Panc1 (cell line): ENCODE measurements at regions not wholly inside any gene's neighbourhood (a gene's known extent, or its start where the extent isn't known, plus 50 kb on each side); places are given as distances from the start of the nearest gene placed in this dataset.

Experiments
- POLR2AphosphoS5 ChIP-seq: IDR thresholded peaks from 2 replicates; pipeline ENCODE4 v1.6.1; 2012; ENCODE audit warnings: mild to moderate bottlenecking, low read depth, low read length, moderate library complexity
- SIN3A ChIP-seq: IDR thresholded peaks from 2 replicates; pipeline ENCODE4 v1.6.1; 2012; ENCODE audit warnings: low read depth, mild to moderate bottlenecking, low read length, moderate library complexity, borderline replicate concordance; ENCODE audit not compliant: insufficient read depth
- TCF7L2 ChIP-seq: IDR thresholded peaks from 2 replicates; pipeline ENCODE4 v1.6.1; 2011; ENCODE audit warnings: mild to moderate bottlenecking, low read depth, low read length, inconsistent platforms
- TF ChIP-seq, protein P1 (sequence below): fragments of 450-650 bp; IDR thresholded peaks from 2 replicates; pipeline ENCODE4 v1.5.1; 2017; ENCODE audit warnings: mild to moderate bottlenecking
- TF ChIP-seq, protein P2 (sequence below), 2 experiments: IDR thresholded peaks; 2 replicates each; pipeline ENCODE4 v1.6.1; 2011 to 2012; ENCODE audit warnings: low read depth in 2 of 2, control low read depth in 1 of 2, low read length in 1 of 2, mild to moderate bottlenecking in 1 of 2, moderate library complexity in 1 of 2; ENCODE audit not compliant: insufficient read depth in 1 of 2

DNA sequence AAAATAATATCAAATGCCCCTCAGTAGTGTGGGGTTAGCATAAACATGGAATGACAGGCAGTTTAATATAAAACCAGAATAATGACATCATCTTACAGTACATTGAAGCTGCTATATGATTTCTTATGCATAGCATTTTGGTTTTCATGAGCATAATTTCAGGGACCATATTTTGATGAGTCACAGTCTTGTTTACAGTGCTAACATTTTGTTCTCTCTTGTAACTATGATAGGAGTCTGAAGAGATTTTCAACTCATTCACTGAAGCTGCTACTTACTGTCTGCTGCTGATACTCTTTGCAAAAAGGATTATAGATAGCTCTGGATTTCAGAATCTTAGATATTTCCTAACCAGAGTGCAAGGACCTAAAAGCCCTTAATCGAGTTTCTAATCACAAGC is 92.6 kb upstream of the CCDC54 start:
- TF ChIP-seq POLR2AphosphoS5 (no peak), SIN3A (no peak), TCF7L2 (no peak)
- TF ChIP-seq, protein P1, sequence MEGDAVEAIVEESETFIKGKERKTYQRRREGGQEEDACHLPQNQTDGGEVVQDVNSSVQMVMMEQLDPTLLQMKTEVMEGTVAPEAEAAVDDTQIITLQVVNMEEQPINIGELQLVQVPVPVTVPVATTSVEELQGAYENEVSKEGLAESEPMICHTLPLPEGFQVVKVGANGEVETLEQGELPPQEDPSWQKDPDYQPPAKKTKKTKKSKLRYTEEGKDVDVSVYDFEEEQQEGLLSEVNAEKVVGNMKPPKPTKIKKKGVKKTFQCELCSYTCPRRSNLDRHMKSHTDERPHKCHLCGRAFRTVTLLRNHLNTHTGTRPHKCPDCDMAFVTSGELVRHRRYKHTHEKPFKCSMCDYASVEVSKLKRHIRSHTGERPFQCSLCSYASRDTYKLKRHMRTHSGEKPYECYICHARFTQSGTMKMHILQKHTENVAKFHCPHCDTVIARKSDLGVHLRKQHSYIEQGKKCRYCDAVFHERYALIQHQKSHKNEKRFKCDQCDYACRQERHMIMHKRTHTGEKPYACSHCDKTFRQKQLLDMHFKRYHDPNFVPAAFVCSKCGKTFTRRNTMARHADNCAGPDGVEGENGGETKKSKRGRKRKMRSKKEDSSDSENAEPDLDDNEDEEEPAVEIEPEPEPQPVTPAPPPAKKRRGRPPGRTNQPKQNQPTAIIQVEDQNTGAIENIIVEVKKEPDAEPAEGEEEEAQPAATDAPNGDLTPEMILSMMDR, result no peak
- TF ChIP-seq, protein P2, sequence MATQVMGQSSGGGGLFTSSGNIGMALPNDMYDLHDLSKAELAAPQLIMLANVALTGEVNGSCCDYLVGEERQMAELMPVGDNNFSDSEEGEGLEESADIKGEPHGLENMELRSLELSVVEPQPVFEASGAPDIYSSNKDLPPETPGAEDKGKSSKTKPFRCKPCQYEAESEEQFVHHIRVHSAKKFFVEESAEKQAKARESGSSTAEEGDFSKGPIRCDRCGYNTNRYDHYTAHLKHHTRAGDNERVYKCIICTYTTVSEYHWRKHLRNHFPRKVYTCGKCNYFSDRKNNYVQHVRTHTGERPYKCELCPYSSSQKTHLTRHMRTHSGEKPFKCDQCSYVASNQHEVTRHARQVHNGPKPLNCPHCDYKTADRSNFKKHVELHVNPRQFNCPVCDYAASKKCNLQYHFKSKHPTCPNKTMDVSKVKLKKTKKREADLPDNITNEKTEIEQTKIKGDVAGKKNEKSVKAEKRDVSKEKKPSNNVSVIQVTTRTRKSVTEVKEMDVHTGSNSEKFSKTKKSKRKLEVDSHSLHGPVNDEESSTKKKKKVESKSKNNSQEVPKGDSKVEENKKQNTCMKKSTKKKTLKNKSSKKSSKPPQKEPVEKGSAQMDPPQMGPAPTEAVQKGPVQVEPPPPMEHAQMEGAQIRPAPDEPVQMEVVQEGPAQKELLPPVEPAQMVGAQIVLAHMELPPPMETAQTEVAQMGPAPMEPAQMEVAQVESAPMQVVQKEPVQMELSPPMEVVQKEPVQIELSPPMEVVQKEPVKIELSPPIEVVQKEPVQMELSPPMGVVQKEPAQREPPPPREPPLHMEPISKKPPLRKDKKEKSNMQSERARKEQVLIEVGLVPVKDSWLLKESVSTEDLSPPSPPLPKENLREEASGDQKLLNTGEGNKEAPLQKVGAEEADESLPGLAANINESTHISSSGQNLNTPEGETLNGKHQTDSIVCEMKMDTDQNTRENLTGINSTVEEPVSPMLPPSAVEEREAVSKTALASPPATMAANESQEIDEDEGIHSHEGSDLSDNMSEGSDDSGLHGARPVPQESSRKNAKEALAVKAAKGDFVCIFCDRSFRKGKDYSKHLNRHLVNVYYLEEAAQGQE (IDR thresholded peaks at IDR 0.05; ENCODE audit: insufficient read depth in 1 of 2, low read depth in 2 of 2, low read length in 1 of 2), result no peak
